IMR-90 (cell line): ENCODE measurements at regions not wholly inside any gene's neighbourhood (a gene's known extent, or its start where the extent isn't known, plus 50 kb on each side); places are given as distances from the start of the nearest gene placed in this dataset.

Experiments
- ATAC-seq: fragments of 200-7000 bp; cut with Tn5 transposase; 2 replicates; pipeline ENCODE4 v1.9.1; 2020; ENCODE audit warnings: low read depth, mild to moderate bottlenecking, moderate library complexity
- BruUV-seq: library from RNA; stranded (reverse); fragments of 400-500 nt; replicated peaks from 2 replicates; lab custom pipeline; 2021; lab: Mats Ljungman, UMichigan
- CTCF ChIA-PET: fragments of 300-600 bp; formaldehyde crosslinking; extraction: SDS; loops from one replicate; lab custom pipeline; 2021; ENCODE audit warnings: antibody characterized with exemption; lab: Yijun Ruan, JAX
- POLR2A ChIA-PET: fragments of 300-600 bp; sonication (Branson Sonifier 250); formaldehyde crosslinking; loops from one replicate; lab custom pipeline; 2022; ENCODE audit warnings: antibody characterized with exemption; ENCODE audit not compliant: unreplicated experiment; lab: Charles Lee
- DNase-seq: peaks from one replicate; pipeline ENCODE4 v3.0.0; 2013
- H2AFZ ChIP-seq: replicated peaks from 2 replicates; pipeline ENCODE3; 2013; ENCODE audit warnings: low read length, mild to moderate bottlenecking; ENCODE audit not compliant: poor library complexity
- H2AK5ac ChIP-seq: 2 replicates; pipeline ENCODE4 v1.6.1; 2013; ENCODE audit warnings: low read depth, low read length, inconsistent platforms
- H2AK9ac ChIP-seq: replicated peaks from 2 replicates; pipeline ENCODE3; 2013; ENCODE audit warnings: mild to moderate bottlenecking, low read depth, low read length, moderate library complexity; ENCODE audit not compliant: poor library complexity
- H2BK120ac ChIP-seq: 2 replicates; pipeline ENCODE4 v1.6.1; 2013; ENCODE audit warnings: low read depth, low read length, inconsistent platforms
- H2BK15ac ChIP-seq: 3 replicates; pipeline ENCODE4 v1.6.1; 2013; ENCODE audit warnings: low read depth, low read length, inconsistent platforms
- H2BK20ac ChIP-seq: 2 replicates; pipeline ENCODE4 v1.6.1; 2013; ENCODE audit warnings: low read depth, mild to moderate bottlenecking, inconsistent platforms, low read length, moderate library complexity
- H2BK5ac ChIP-seq: 2 replicates; pipeline ENCODE4 v1.6.1; 2013; ENCODE audit warnings: mild to moderate bottlenecking, low read depth, low read length, inconsistent platforms; ENCODE audit not compliant: poor library complexity, severe bottlenecking
- H3K14ac ChIP-seq: replicated peaks from 2 replicates; pipeline ENCODE4 v1.6.1; 2013; ENCODE audit warnings: low read depth, low read length, inconsistent platforms
- H3K18ac ChIP-seq: 2 replicates; pipeline ENCODE4 v1.6.1; 2013; ENCODE audit warnings: low read depth, low read length, control low read depth
- H3K23ac ChIP-seq: 2 replicates; pipeline ENCODE4 v1.6.1; 2013; ENCODE audit warnings: low read depth, low read length, inconsistent platforms
- H3K27ac ChIP-seq: 2 replicates; pipeline ENCODE4 v1.5.1; 2013; ENCODE audit warnings: mild to moderate bottlenecking, control low read depth, low read length; ENCODE audit not compliant: insufficient read depth
- H3K27me3 ChIP-seq: 2 replicates; pipeline ENCODE4 v1.6.1; 2013; ENCODE audit warnings: low read length; ENCODE audit not compliant: control insufficient read depth, insufficient read depth
- H3K36me3 ChIP-seq: 2 replicates; pipeline ENCODE4 v1.6.1; 2013; ENCODE audit warnings: low read length, mixed read lengths; ENCODE audit not compliant: control insufficient read depth, insufficient read depth
- H3K4ac ChIP-seq: 2 replicates; pipeline ENCODE4 v1.6.1; 2013; ENCODE audit warnings: low read depth, low read length, inconsistent platforms
- H3K4me1 ChIP-seq: 2 replicates; pipeline ENCODE4 v1.6.1; 2013; ENCODE audit warnings: low read length, mixed read lengths; ENCODE audit not compliant: control insufficient read depth, insufficient read depth
- H3K4me2 ChIP-seq: 2 replicates; pipeline ENCODE4 v1.6.1; 2013; ENCODE audit warnings: low read depth, mild to moderate bottlenecking, control low read depth, low read length, moderate library complexity
- H3K4me3 ChIP-seq: 2 replicates; pipeline ENCODE4 v1.5.1; 2013; ENCODE audit warnings: low read depth, mild to moderate bottlenecking, control low read depth, low read length, moderate library complexity; ENCODE audit not compliant: insufficient read depth
- H3K56ac ChIP-seq: 2 replicates; pipeline ENCODE4 v1.6.1; 2013; ENCODE audit warnings: low read length, inconsistent platforms; ENCODE audit not compliant: insufficient read depth; ENCODE audit errors: extremely low read depth
- H3K79me1 ChIP-seq, 2 experiments: 2 replicates each; pipeline ENCODE4 v1.6.1; 2013; ENCODE audit warnings: low read length in 2 of 2, inconsistent platforms in 1 of 2, low read depth in 1 of 2
- H3K9ac ChIP-seq: 2 replicates; pipeline ENCODE4 v1.6.1; 2013; ENCODE audit warnings: low read depth, low read length, control low read depth
- H3K9me1 ChIP-seq: 2 replicates; pipeline ENCODE4 v1.6.1; 2013; ENCODE audit warnings: low read length, inconsistent platforms; ENCODE audit not compliant: insufficient read depth
- H3K9me3 ChIP-seq: 2 replicates; pipeline ENCODE4 v1.6.1; 2013; ENCODE audit warnings: low read length; ENCODE audit not compliant: control insufficient read depth, insufficient read depth
- H4K20me1 ChIP-seq: 2 replicates; pipeline ENCODE4 v1.6.1; 2013; ENCODE audit warnings: low read length, inconsistent platforms; ENCODE audit not compliant: insufficient read depth
- H4K5ac ChIP-seq: 2 replicates; pipeline ENCODE4 v1.6.1; 2013; ENCODE audit warnings: mild to moderate bottlenecking, low read depth, low read length, control low read depth
- H4K8ac ChIP-seq, 2 experiments: 2 replicates each; pipeline ENCODE4 v1.6.1; 2013; ENCODE audit warnings: low read depth in 2 of 2, low read length in 2 of 2, control low read depth in 1 of 2, inconsistent platforms in 1 of 2
- H4K91ac ChIP-seq: 2 replicates; pipeline ENCODE4 v1.6.1; 2013; ENCODE audit warnings: low read depth, low read length, inconsistent platforms; ENCODE audit not compliant: insufficient read depth
- BHLHE40 ChIP-seq: fragments of 150-350 bp; IDR thresholded peaks from 2 replicates; pipeline ENCODE4 v1.6.1; 2016; ENCODE audit warnings: mild to moderate bottlenecking, low read depth, low read length
- CEBPB ChIP-seq: IDR thresholded peaks from 2 replicates; pipeline ENCODE4 v1.6.1; 2012; ENCODE audit warnings: low read depth, low read length, improper control_type of control experiment
- CHD1 ChIP-seq: IDR thresholded peaks from 2 replicates; pipeline ENCODE4 v1.6.1; 2012; ENCODE audit warnings: low read depth, low read length, improper control_type of control experiment
- FOS ChIP-seq: fragments of 150-350 bp; IDR thresholded peaks from 2 replicates; pipeline ENCODE4 v1.6.1; 2016; ENCODE audit warnings: low read depth, low read length
- MAFK ChIP-seq: IDR thresholded peaks from 2 replicates; pipeline ENCODE4 v1.6.1; 2012; ENCODE audit warnings: low read depth, low read length, improper control_type of control experiment
- MAZ ChIP-seq: IDR thresholded peaks from 2 replicates; pipeline ENCODE4 v1.6.1; 2012; ENCODE audit warnings: low read depth, mild to moderate bottlenecking, low read length, improper control_type of control experiment, moderate library complexity, borderline replicate concordance
- MXI1 ChIP-seq: IDR thresholded peaks from 2 replicates; pipeline ENCODE4 v1.6.1; 2012; ENCODE audit warnings: low read depth, mild to moderate bottlenecking, low read length, moderate library complexity, borderline replicate concordance
- NFE2L2 ChIP-seq: fragments of 150-350 bp; IDR thresholded peaks from 2 replicates; pipeline ENCODE4 v1.6.1; 2016; ENCODE audit warnings: low read depth, mild to moderate bottlenecking, low read length
- POLR2A ChIP-seq: IDR thresholded peaks from 2 replicates; pipeline ENCODE4 v1.6.1; 2012; ENCODE audit warnings: mild to moderate bottlenecking, low read depth, low read length
- RAD21 ChIP-seq: IDR thresholded peaks from 2 replicates; pipeline ENCODE4 v1.6.1; 2012; ENCODE audit warnings: low read length, improper control_type of control experiment
- RCOR1 ChIP-seq: IDR thresholded peaks from 2 replicates; pipeline ENCODE4 v1.6.1; 2012; ENCODE audit warnings: mild to moderate bottlenecking, low read length, improper control_type of control experiment; ENCODE audit not compliant: insufficient replicate concordance
- RFX5 ChIP-seq: IDR thresholded peaks from 2 replicates; pipeline ENCODE4 v1.8.0; 2012; ENCODE audit warnings: low read depth, mild to moderate bottlenecking, low read length, moderate library complexity
- SMC3 ChIP-seq: fragments of 150-350 bp; IDR thresholded peaks from 2 replicates; pipeline ENCODE4 v1.6.1; 2016; ENCODE audit warnings: low read depth, mild to moderate bottlenecking, antibody characterized with exemption, low read length, moderate library complexity
- USF2 ChIP-seq: fragments of 150-350 bp; IDR thresholded peaks from 2 replicates; pipeline ENCODE4 v1.6.1; 2017; ENCODE audit warnings: mild to moderate bottlenecking, antibody characterized with exemption, low read length, low read depth
- WGBS, 2 experiments: methylation state at CpG; one replicate each; pipeline versions ENCODE4 v1.1.5 to v1.1.7; 2013; ENCODE audit warnings: missing lambda C conversion rate in 2 of 2; ENCODE audit not compliant: insufficient read length in 1 of 2; ENCODE audit errors: extremely low coverage in 2 of 2; 5-methylcytosine and 5-hydroxymethylcytosine counted together
- dilution Hi-C: fragments of 300-500 bp; cut with HindIII; formaldehyde crosslinking; loops from one replicate; pipeline ENCODE4 v1.14.3; 2018; ENCODE audit warnings: low sequenced_read_pairs; ENCODE audit not compliant: unreplicated experiment
- in situ Hi-C: fragments of 300-500 bp; cut with MboI; formaldehyde crosslinking; loops from 3 replicates; pipeline ENCODE4 v1.14.3; 2019; ENCODE audit warnings: low sequenced_read_pairs, inconsistent platforms, mixed read lengths
- intact Hi-C: fragments of 100-400 bp; cut with micrococcal nuclease; formaldehyde crosslinking; loops from 2 replicates; pipeline ENCODE4 v1.10.0; 2022
- TF ChIP-seq, protein P1 (sequence below): conservative IDR thresholded peaks from 2 replicates; pipeline ENCODE4 v1.5.1; 2012; ENCODE audit warnings: mild to moderate bottlenecking, low read depth, low read length, improper control_type of control experiment
- TF ChIP-seq, protein P2 (sequence below): fragments of 150-350 bp; IDR thresholded peaks from 2 replicates; pipeline ENCODE4 v1.6.1; 2016; ENCODE audit warnings: low read depth, mild to moderate bottlenecking, low read length, moderate library complexity, borderline replicate concordance

- H3K27ac ChIP-seq, result no peak overlapping the region
- ChIA-PET CTCF (interaction anchor here (0.8 to 1.0 kb wide), 2 partner anchors 29 to 208 kb away, joined by 3 read pairs; no protein-coding TSS in a partner anchor), POLR2A (no interaction called here)
- BruUV-seq, result no TSS peak
- H3K4ac ChIP-seq, result peak overlapping the region; percentile 3; the same call in 1 of the 2 replicates
- H3K14ac ChIP-seq, result no peak overlapping the region
- H2BK5ac ChIP-seq, result no peak overlapping the region
- H3K9ac ChIP-seq, result no peak overlapping the region
- no peak overlapping the region; a peak in 1 of 4 replicates for H4K8ac ChIP-seq
- no peak overlapping the region for H2BK120ac ChIP-seq
- no peak overlapping the region for H3K23ac ChIP-seq
- no peaks in the 10 kb centered on the region for H3K9me3 ChIP-seq
- H2BK15ac ChIP-seq, result peak overlapping the region; percentile 61; the same call in 1 of the 3 replicates
- in situ Hi-C loops (no loop called here), dilution Hi-C loops (no loop called here), intact Hi-C loops (no loop called here)
- H3K4me3 ChIP-seq, result no peak overlapping the region
- H2AK5ac ChIP-seq, result no peak overlapping the region
- WGBS, 2 experiments, result no CpG with 5 or more reads among the region's 2 CpGs
- H3K56ac ChIP-seq, result no peak overlapping the region
- TF ChIP-seq SMC3 (no peak), RCOR1 (no peak), CEBPB (no peak), FOS (no peak), RFX5 (no peak), CHD1 (no peak), POLR2A (no peak), MAZ (no peak), MXI1 (no peak), USF2 (no peak), NFE2L2 (no peak), RAD21 (no peak), BHLHE40 (no peak), MAFK (no peak)
- TF ChIP-seq, protein P1, sequence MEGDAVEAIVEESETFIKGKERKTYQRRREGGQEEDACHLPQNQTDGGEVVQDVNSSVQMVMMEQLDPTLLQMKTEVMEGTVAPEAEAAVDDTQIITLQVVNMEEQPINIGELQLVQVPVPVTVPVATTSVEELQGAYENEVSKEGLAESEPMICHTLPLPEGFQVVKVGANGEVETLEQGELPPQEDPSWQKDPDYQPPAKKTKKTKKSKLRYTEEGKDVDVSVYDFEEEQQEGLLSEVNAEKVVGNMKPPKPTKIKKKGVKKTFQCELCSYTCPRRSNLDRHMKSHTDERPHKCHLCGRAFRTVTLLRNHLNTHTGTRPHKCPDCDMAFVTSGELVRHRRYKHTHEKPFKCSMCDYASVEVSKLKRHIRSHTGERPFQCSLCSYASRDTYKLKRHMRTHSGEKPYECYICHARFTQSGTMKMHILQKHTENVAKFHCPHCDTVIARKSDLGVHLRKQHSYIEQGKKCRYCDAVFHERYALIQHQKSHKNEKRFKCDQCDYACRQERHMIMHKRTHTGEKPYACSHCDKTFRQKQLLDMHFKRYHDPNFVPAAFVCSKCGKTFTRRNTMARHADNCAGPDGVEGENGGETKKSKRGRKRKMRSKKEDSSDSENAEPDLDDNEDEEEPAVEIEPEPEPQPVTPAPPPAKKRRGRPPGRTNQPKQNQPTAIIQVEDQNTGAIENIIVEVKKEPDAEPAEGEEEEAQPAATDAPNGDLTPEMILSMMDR, result no peak
- TF ChIP-seq, protein P2, sequence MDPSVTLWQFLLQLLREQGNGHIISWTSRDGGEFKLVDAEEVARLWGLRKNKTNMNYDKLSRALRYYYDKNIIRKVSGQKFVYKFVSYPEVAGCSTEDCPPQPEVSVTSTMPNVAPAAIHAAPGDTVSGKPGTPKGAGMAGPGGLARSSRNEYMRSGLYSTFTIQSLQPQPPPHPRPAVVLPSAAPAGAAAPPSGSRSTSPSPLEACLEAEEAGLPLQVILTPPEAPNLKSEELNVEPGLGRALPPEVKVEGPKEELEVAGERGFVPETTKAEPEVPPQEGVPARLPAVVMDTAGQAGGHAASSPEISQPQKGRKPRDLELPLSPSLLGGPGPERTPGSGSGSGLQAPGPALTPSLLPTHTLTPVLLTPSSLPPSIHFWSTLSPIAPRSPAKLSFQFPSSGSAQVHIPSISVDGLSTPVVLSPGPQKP, result no peak
- peak overlapping the region; percentile 59; the same call in 1 of the 2 replicates for H2BK20ac ChIP-seq
- H4K20me1 ChIP-seq, result peaks cover 4% of the 10 kb centered on the region; the same call in 1 of the 2 replicates
- H3K79me1 ChIP-seq, result no peaks in the 10 kb centered on the region
- H3K9me1 ChIP-seq, result peaks cover 4% of the 10 kb centered on the region; the same call in 1 of the 2 replicates
- no peak overlapping the region for H2AFZ ChIP-seq
- H3K4me2 ChIP-seq, result no peak overlapping the region
- H4K91ac ChIP-seq, result no peak overlapping the region
- H2AK9ac ChIP-seq, result no peak overlapping the region
- no peaks in the 10 kb centered on the region for H3K36me3 ChIP-seq
- no peak overlapping the region for H4K5ac ChIP-seq
- ATAC-seq, result no peak
- H3K4me1 ChIP-seq, result peaks cover 6% of the 10 kb centered on the region
- DNase-seq, result no peak
- H3K27me3 ChIP-seq, result no peaks in the 10 kb centered on the region
- H3K18ac ChIP-seq, result peak overlapping the region; percentile 16; the same call in 1 of the 2 replicates
Observed at GRCh38 chr6:113643407-113643770, 213.8 kb upstream of the MARCKS start.
